PC-9 (cell line): ENCODE measurements at regions not wholly inside any gene's neighbourhood (a gene's known extent, or its start where the extent isn't known, plus 50 kb on each side); places are given as distances from the start of the nearest gene placed in this dataset.

Experiments used
- EZH2 ChIP-seq: fragments of 200-600 bp; sonication (generic); IDR thresholded peaks from 2 replicates; pipeline ENCODE4 v1.8.0; 2017; ENCODE audit warnings: antibody characterized with exemption, low read depth
- TF ChIP-seq, protein P1 (sequence below): fragments of 200-600 bp; sonication (generic); conservative IDR thresholded peaks from 2 replicates; pipeline ENCODE4 v1.6.1; 2017; ENCODE audit warnings: mixed run types, antibody characterized with exemption, mild to moderate bottlenecking, moderate library complexity

DNA sequence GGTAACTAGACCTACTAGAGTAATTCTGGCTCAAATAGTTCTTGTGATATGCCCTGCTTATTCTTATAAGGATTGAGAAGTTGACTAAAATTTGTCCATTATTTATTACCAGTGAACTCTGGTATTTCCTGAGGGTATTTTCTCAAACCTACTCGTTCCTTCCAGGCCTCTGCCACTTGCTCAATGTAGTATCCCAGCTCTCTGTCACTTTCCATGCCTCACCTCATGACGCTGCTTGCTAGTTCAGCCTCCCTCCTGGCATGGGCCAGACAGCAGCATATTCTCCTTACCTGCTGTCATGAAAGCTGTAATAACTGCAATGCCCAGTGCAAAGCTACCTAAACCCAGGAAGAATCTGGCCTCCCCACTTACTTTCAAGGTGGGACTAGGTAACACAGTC, 602.9 kb upstream of the ADAMTS5 start:
- TF ChIP-seq, protein P1, sequence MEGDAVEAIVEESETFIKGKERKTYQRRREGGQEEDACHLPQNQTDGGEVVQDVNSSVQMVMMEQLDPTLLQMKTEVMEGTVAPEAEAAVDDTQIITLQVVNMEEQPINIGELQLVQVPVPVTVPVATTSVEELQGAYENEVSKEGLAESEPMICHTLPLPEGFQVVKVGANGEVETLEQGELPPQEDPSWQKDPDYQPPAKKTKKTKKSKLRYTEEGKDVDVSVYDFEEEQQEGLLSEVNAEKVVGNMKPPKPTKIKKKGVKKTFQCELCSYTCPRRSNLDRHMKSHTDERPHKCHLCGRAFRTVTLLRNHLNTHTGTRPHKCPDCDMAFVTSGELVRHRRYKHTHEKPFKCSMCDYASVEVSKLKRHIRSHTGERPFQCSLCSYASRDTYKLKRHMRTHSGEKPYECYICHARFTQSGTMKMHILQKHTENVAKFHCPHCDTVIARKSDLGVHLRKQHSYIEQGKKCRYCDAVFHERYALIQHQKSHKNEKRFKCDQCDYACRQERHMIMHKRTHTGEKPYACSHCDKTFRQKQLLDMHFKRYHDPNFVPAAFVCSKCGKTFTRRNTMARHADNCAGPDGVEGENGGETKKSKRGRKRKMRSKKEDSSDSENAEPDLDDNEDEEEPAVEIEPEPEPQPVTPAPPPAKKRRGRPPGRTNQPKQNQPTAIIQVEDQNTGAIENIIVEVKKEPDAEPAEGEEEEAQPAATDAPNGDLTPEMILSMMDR: no peak
- no peak for TF ChIP-seq EZH2
